ENCODE measurements at regions not wholly inside any gene's neighbourhood (a gene's known extent, or its start where the extent isn't known, plus 50 kb on each side); places are given as distances from the start of the nearest gene placed in this dataset.

DNA sequence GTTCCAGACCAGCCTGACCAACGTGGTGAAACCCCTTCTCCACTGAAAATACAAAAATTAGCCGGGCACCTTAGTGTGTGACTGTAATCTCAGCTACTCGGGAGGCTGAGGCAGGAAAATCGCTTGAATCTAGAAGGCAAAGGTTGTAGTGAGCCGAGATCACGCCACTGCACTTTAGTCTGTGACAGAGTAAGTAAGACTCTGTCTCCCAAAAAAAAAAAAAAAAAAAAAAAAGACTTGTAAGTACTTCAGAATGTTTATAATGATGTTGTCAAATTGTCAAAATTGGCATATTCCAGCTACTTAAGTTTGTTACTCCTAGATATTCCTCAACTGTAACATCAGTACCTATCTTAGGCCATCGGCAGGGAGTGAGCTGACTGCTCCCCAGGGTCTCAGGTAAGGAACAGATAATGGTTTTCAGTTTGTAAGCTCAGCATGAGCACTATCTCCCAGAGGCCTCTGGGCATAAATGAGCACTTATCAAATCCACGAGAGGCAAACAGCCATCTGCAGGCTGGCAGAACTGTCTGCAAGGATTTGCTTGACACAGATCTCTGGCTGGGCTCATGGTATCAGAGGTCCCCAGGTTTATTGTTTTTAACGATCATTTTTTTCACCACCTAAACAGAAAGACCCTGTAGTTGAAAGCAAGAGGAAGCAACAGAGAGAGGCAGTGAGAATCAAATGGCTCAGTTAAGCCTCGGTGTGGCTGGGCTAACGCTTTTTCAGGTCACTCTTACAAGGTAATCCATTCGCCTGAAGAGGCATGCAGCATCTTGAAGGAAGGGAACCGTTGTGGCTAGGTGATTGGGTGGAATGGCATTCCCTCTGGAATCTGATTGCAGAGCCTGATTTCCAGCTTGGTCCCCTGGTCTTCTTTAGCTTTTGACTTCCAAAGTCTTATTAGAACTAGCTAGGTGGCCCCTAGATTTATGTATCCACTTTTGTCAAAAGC is 115.9 kb downstream of the LY86 start:
- DNase-seq (ENCODE audit: low spot score): no peak

DNA sequence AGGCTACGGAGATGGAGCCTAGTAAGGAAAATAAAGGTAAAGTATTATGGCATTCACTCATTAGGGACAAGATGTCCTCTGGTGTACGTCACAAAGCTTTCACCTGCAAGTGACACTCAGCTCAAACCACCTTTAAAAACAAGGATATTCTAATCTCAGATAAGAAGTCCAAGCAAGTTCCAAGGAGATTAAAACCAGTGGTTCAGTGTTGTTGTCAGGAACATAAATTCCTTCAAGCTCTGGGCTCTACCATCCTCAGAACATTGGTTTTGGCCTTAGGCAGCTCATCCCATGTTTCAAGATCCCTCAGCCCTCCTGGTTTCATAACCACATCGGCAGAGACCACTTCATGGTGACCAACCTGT is 116.5 kb downstream of the LY86 start:
- DNase-seq (ENCODE audit: low spot score): no peak

DNA sequence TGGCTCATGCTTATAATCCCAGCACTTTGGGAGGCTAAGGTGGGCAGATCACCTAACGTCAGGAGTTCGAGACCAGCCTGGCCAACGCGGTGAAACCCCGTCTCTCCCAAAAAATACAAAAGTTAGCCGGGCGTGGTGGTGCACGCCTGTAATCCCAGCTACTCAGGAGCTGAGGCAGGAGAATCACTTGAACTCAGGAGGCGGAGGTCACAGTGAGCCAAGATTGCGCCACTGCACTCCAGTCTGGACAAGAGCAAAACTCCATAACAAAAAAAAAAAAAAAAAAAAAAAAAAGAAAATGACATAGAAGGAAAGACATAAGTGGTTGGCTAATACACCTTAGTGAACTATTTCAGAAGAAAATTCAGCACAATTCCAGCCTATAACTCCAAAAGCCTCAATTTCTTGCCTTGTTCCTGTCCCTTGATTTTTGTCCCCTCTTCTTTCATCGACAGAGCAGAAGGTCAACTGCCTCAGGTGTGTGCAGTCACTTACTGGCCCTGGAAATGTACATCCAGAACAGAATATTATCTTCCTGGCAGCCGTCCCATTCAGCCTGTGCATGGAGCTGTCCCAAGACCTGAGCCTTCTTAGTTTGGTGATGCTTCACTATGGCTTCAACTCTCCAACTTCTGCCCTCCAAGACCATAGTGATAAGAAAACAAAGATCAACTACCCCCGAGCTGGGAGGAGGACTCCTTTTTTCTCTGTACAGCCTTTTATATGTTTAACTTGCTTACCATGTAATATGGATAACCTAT is 117.6 kb downstream of the LY86 start:
- DNase-seq (ENCODE audit: low spot score): no peak

DNA sequence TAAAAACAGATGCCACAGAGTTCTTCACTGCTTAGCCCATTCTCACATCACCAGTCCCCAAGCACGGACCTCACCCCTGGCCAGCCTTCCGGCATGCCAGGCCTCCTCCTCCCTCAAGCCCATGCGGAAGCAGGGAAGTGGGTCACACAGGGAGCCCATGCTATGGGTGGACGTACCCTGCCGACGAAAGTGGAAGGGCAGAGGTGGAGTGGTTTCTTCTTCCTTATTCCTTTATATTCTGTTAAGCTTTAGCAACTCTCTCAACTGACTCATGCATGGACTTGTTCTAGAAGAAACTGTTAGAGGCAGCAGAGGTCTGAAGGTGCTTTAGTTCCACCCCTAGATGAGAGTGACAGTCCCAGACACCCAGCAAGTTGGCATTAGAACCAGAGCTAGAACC is 118.6 kb downstream of the LY86 start:
- DNase-seq (ENCODE audit: low spot score): no peak

DNA sequence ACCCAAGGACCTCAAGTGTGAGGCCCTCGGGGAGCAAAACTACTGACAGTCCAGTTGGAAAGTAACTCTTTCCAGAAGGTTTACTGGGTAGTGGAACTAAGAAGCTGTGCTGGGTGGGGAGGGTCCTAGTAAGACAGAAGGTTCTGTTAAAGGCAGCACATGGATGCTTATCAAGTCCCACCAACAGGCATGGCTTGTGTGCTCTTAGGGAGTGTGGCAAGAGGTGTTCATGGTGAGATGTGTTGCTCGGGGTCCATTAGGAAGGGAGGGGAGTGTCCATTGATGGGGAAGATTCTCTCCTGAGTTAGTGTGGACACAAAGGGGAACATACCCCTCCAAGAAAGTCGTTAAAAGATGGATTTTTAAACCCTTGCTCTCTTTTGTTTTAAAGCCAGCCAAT is 120.6 kb downstream of the LY86 start:
- DNase-seq (ENCODE audit: low spot score): no peak

DNA sequence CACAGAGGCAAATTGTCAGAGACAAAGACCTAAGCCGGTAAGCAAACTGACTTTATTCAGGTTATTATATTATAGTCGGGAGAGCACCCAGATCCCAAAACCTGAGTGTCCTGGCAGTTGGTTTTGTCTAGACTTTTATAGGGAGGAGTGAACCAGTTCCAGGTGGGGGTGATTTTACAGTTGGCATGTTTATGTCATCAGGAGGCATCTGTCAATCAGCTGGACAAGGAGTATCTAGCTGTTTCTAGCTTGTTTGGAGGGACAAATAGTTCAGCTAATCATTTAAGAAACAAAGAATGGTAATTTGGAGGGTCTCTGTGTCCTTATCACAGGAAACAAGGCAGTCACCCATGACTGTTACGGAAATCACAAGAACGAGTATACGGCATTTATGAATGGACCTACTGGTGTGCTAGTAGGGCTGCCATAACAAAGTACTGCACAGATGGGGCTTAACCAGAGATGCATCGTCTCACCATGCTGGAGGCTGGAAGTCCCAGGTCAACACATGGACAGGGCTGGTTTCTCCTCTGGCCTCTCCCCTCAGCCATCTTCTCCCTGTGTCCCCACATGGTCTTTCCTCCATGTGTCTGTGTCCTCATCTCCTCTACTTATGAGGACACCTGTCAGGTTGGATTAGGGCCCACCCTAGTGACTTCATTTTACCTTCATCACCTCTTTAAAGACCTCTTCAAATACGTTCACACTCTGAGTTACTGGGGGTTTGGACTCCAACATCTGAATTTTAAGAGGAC is 122.7 kb downstream of the LY86 start:
- DNase-seq (ENCODE audit: low spot score): no peak

DNA sequence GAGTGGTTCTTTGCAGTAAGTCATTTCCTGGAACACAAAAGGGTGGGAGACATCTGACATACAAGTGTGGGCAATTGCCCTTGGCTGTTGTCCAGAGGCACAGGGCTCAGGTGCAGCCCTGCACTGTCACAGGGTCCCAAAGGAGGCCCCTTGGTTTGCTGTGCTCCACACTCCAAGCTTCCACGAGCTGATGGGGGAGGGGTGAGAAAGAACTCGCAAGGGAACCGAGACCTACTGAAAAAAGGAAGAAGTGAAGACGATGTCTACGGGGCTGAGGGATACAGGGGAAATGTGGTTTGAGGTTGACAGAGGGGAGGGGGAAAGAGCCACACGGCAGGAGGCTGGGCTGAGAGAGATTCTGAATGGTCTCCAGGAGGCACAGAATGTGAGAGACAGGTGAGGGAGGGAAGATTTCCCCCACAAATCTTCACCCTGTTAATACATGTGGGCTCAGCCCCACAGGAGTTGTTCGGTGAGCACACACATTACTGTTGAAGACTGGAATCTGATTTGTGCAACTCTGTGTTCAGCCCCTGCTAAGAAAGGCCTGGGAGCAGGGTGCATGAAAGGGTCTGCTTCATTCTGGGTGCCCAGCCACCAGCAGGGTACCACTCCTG is 123.4 kb downstream of the LY86 start:
- DNase-seq (ENCODE audit: low spot score): no peak

DNA sequence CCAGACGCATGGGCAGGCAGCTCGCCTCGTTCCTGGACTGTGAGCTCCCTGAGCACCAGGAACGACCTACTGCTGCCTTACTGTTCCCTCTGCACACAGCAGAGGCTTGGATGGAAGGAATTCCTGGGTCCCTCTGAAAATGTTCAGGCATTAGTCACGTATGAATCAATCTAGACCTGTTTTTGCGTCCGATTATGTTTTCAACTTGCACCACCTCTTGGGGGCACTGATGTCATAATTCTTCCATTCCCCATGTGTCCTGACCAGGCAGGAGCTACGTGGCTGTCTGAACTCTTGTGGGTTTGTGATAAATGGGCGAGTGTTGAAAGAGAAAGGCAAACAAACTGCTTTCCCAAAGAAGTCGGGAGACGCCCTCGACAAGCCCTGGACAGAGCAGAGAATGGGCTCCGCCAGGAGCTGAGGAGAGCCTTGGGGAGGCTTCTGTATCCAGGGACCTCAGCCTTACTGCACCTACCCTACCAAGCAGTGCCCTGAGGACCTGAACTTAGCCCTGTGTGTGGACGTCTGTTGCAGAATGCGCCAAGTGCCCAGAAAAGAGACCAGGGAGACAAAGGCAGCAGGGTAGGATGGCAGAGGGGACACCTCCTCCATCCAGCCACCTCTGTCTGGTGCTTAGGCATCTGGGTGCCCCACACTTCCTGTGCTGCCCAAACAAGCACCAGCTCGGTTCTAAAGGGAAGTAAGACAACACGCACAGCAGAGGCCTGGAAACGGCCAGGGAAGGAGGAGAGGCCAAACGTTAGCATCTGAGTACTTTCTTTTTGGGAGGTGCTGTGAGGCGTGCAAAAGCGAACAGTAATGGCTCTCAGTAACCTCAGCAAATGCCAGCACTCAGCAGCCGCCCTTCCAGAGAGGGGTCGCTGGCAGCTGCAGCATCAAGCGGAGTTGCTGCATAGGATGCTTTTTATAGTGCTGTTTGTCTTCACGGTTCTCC is 124.2 kb downstream of the LY86 start:
- peak; percentile 74 for DNase-seq (ENCODE audit: low spot score)

DNA sequence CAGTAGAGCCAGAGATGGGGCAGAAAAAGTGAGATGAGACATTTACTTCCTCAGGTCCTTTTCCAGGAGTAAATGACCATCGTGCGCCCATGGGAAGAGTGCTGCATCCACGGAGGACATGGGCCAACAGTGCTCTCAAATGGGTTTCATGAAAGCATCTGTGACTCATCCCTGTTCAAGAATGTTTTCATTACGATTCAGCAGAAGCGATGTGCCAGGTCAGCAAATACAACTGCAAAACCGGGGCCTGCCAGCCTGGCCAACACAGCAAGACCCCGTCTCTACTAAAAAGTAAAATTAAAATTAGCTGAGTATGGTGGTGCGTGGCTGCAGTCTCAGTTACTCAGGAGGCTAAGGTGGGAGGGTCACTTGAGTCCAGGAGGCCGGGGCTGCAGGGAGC is 125.1 kb downstream of the LY86 start:
- no peak for DNase-seq (ENCODE audit: low spot score)

DNA sequence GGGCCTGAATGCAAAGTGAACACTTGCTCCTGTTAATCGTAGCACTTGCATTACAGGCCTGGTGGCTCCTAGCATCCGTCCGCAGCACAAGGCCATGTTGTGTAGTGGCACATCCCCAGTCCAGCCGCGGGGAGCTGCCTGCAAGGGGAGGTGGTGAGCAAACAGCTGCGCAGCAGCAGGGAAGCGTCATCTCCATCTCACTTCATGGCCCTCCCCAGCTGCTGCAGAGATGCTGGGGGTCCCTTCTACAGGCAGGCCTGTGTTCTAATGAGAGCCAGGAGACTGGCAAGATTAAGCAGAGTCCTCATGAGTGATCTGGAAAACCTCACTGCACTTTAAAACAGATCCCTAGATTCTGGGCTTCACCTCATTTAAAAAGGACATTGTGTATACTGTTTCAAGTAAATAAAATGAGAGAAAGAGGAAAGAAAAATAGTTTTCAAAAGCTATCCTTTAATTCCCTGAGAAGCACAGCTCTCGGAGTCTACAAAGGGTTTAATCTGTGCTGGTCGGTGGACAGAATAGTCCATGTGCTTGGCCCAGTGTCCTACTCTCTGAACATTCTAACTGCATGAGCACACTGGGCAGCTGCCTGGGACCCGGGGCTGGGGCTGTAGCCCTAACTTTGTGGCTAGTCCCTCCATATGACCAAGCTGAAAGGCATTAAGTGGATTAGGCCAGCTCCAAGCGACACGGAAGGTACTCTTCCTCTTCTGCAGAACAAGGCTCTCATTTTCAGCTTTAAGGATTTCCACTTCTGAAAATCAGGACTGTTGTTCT is 125.8 kb downstream of the LY86 start:
- DNase-seq (ENCODE audit: low spot score): no peak

DNA sequence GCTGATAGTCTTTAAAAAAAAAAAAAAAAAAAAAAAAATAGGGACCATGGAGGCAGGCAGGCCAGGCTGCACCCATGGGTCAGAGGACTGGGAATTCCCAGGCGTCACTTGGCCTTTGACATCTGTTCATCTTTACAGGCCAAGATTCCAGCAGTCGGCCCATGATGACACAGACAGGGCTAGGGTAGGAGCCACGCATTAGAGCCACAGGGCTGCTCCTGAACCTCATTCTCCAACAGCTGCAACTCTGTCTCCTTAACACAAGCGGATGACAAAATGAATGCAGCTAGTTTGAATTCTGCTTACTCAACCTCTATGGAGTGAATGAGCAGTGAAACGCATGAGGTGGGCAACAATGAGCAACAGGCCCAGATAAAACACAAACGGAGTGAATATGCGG is 126.4 kb downstream of the LY86 start:
- DNase-seq (ENCODE audit: low spot score): no peak

DNA sequence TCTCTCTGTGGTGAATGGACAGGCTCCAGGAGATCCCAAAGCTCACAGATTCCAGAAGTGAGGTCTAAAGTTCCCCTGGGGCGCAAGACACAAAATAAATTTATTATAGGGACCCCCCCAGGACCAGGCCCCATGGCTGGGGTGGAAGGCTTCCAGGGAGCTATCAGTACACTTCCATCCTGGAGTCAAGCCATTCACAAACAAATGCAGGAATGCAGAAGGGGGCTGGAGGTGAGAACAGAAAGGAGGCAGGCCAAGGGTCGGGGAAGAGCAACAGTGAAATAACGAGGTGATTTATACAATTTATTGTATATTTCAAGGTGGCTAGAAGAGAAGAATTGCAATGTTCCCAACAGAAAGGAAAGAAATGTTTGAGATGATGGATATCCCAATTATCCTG is 126.9 kb downstream of the LY86 start:
- no peak for DNase-seq (ENCODE audit: low spot score)

DNA sequence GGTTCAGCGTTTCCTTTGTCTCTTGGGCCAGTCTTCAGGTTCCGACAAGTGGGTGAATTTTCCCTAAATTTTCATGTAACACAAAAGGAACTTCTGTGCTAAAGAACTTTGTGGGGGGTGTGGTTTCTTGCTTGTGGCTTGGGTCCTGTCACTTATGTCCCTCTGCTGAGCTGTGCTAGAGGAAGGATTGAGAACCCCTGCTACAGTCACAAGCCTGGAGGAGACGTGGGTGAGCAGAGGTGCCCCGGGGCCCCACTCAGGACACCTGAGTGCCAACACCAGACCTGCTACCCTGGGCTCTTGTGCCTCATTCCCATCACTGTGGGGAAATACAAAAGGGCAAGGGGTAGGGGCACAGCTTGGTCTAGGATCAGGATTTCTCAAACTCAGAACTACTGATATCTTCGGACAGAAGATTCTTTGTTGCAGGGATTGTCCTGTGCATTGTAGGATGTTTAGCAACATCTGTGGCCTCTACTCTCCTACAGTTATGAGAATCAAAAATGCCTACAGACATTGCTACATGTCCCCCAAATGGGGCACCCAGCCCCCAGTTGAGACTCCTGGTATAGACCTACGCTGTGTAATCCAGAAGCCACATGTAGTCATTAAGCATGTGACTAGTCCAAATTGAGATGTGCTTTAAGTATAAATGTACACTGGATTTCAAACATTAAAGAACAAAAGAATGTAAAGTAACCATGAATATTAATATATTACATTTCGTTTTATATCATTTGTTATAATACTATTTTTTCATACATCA is 128.7 kb downstream of the LY86 start:
- DNase-seq (ENCODE audit: low spot score): no peak

DNA sequence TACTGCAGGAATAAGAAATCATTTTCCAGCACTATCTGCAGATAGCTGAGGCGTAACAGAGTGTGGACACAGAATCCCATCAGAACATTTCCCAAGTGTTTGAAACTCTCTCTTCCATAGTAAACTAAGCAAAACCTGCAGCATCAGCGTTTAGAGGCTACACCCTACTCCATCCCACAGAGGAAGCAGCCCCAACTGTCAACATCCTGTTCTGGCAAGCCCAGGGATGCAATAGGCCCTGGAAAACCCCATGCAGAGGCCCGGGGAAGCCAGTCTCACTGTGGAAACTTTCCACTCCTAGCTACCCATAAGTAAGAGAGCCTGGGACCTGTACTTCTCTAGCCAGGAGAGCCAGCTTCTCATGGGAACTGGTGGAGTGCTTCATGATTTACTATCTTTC is 129.4 kb downstream of the LY86 start:
- DNase-seq (ENCODE audit: low spot score): peak; percentile 33

DNA sequence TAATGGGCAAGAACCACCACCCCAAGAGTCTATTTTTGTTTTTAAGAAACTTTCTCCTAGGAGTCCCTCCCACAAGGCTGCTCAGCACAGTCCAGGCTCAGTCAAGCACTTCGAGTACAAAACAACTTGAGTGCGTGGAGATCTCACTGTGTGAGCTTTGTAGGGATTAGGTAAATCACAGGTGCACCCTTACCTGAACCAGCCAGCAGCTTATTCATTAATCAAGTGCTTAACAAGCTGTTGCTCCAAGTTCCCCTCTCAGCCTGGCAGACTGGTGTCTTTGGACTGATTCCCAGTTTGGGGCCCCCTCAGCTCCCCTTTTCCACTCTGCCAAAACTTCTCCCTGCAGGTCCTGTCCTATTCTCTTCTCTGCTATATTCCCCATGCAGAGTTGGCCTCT is 133.1 kb downstream of the LY86 start:
- DNase-seq (ENCODE audit: low spot score): no peak

DNA sequence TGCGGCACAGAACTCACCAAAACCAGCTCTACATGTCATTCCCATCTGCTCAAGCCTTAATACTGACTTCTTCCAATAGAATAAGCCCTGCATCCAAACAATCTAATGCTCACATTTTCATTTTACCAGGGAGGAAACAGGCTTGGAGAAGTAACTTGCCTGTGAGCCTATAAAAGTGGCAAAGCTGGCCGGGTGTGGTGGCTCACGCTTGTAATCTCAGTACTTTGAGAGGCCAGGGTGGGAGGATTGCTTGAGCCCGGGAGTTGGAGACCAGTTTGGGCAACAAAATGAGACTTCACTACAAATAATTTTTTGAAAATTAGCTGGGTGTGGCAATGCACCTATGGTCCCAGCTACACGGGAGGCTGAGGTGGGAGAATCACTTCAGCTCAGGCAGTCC is 133.7 kb downstream of the LY86 start:
- no peak for DNase-seq (ENCODE audit: low spot score)

DNA sequence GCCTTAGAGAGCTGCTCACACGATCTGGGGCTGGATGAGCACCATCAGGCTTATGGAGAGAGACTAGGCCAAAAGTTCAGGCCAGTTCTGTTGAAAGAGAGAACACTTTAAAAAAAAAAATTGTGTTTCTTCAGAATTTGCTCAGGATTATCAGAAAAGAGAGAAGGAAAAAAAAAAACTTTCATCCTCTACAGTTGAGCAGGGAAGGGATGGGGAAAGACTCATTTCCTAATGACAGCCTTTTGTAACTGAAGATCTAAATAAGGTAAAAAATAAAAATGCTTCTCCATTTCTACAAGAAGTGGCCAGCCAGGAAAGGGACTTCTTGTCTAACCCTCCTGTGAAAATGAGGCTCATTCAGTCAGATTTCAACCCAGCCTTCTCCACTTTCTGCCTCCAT is 134.8 kb downstream of the LY86 start:
- no peak for DNase-seq (ENCODE audit: low spot score)

DNA sequence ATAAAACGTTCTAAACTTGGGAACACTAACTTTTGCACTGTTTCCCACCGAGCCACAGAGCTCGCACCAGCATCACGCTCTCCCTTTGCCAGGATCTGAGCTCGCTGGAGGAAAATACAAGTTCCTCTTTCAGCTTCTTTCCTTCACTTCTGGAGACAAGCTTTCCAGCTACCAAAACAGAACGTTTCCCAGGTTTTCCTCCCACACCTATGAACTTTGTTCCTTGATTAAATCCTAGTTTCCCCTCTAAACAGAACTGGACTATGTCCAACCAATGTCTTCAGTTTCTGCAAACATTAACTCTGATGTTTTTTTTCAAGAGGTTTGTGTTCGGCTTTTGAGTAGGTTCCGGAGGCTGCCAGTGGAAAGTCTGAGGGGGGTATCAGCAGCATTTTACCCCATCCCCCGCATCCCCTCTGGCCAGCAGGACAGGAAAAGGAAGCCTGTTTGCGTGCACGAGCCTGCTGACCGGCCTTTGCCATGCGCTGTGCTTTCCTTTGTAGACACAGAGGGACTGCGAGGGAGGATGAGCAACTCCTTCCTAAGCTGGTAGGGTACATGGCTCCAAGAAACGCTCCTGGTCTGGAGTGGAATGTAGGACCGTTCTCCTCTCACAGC is 135.5 kb downstream of the LY86 start:
- DNase-seq (ENCODE audit: low spot score): peak; percentile 59
